A673 (cell line): ENCODE measurements at regions not wholly inside any gene's neighbourhood (a gene's known extent, or its start where the extent isn't known, plus 50 kb on each side); places are given as distances from the start of the nearest gene placed in this dataset.

ENCODE experiments used
- BruUV-seq: library from RNA; stranded (reverse); fragments of 400-500 nt; replicated peaks from 2 replicates; lab custom pipeline; 2021; lab: Mats Ljungman, UMichigan
- CTCF ChIA-PET: fragments of 300-600 bp; sonication (Branson Sonifier 250); formaldehyde crosslinking; loops from one replicate; lab custom pipeline; 2022; ENCODE audit warnings: antibody characterized with exemption; lab: Charles Lee
- POLR2A ChIA-PET: fragments of 300-600 bp; sonication (Branson Sonifier 250); formaldehyde crosslinking; loops from one replicate; lab custom pipeline; 2022; ENCODE audit warnings: antibody characterized with exemption; ENCODE audit not compliant: low non-redundant PET; lab: Charles Lee
- DNase-seq: peaks from one replicate; pipeline ENCODE4 v3.0.0-alpha.2; 2015; ENCODE audit warnings: low spot score
- H3K27ac ChIP-seq: fragments of 200-600 bp; sonication (generic); 2 replicates; pipeline ENCODE4 v1.5.1; 2016; ENCODE audit warnings: mixed run types, low read depth, mild to moderate bottlenecking, mixed read lengths, antibody characterized with exemption, low read length; ENCODE audit not compliant: poor library complexity, severe bottlenecking
- H3K27me3 ChIP-seq: fragments of 200-600 bp; sonication (generic); replicated peaks from 2 replicates; pipeline ENCODE4 v1.6.1; 2017; ENCODE audit warnings: mixed run types, low read depth, mild to moderate bottlenecking, mixed read lengths, antibody characterized with exemption, low read length; ENCODE audit not compliant: insufficient read depth, poor library complexity
- H3K36me3 ChIP-seq: fragments of 200-600 bp; sonication (generic); 2 replicates; pipeline ENCODE4 v1.6.1; 2016; ENCODE audit warnings: mixed run types, mild to moderate bottlenecking, mixed read lengths, antibody characterized with exemption, low read length; ENCODE audit not compliant: insufficient read depth, poor library complexity, severe bottlenecking
- H3K4me1 ChIP-seq: fragments of 200-600 bp; sonication (generic); 2 replicates; pipeline ENCODE4 v1.6.1; 2017; ENCODE audit warnings: mixed run types, mild to moderate bottlenecking, mixed read lengths, antibody characterized with exemption, low read length; ENCODE audit not compliant: insufficient read depth, poor library complexity, severe bottlenecking
- H3K4me3 ChIP-seq: fragments of 200-600 bp; sonication (generic); 2 replicates; pipeline ENCODE4 v1.5.1; 2016; ENCODE audit warnings: low read depth, mixed run types, mild to moderate bottlenecking, mixed read lengths, low read length; ENCODE audit not compliant: poor library complexity, severe bottlenecking
- H3K9me3 ChIP-seq: fragments of 200-600 bp; sonication (generic); 2 replicates; pipeline ENCODE4 v1.6.1; 2016; ENCODE audit warnings: mixed run types, low read depth, mild to moderate bottlenecking, mixed read lengths, antibody characterized with exemption, low read length; ENCODE audit not compliant: poor library complexity, severe bottlenecking
- EZH2 ChIP-seq: fragments of 200-600 bp; sonication (generic); IDR thresholded peaks from 2 replicates; pipeline ENCODE4 v1.6.1; 2017; ENCODE audit warnings: borderline replicate concordance, low read depth, mild to moderate bottlenecking, mixed read lengths, antibody characterized with exemption, low read length; ENCODE audit not compliant: poor library complexity, severe bottlenecking
- intact Hi-C: fragments of 100-400 bp; cut with micrococcal nuclease; formaldehyde crosslinking; loops from one replicate; pipeline ENCODE4 v1.10.0; 2022; ENCODE audit not compliant: unreplicated experiment
- TF ChIP-seq, protein P1 (sequence below): fragments of 300-800, 200-600 bp; sonication (generic); conservative IDR thresholded peaks from 2 replicates; pipeline ENCODE4 v1.5.1; 2017; ENCODE audit warnings: low read depth, mild to moderate bottlenecking, antibody characterized with exemption, low read length, moderate library complexity, mixed read lengths

DNA sequence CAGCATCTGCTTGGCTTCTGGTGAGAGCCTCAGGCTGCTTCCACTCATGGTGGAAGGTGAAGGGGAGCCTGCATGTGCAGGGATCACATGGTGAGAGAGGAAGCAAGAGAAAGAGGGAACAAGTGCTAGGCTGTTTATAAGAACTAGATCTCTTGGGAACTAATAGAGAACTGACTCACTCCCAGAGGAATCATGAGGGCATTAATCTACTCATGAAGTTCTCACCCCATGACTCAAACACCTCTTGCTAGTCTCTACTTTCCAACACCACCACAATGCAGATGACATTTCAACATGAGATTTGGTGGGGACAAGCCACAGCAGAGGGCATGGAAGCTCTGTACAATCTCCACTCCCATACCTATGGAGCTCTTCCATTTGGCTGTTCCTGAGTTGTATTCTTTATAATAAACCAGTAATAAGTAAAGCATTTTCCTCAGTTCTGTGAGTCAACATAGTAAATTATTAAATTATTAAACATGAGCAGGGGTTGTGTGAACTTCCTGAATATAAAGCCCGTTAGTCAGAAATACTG is 524.1 kb upstream of the NRSN1 start:
- Histone ChIP-seq H3K36me3 (no peaks in the 10 kb centered on the region), H3K27ac (no peak overlapping the region), H3K4me3 (no peak overlapping the region), H3K4me1 (no peaks in the 10 kb centered on the region), H3K9me3 (no peaks in the 10 kb centered on the region), H3K27me3 (no peaks in the 10 kb centered on the region)
- BruUV-seq, result no TSS peak
- DNase-seq, result no peak
- ChIA-PET CTCF (no interaction called here), POLR2A (interaction anchor here (0.6 kb wide), 1 partner anchor 98 kb away, joined by 3 read pairs; no protein-coding TSS in a partner anchor)
- TF ChIP-seq EZH2, result no peak
- TF ChIP-seq, protein P1, sequence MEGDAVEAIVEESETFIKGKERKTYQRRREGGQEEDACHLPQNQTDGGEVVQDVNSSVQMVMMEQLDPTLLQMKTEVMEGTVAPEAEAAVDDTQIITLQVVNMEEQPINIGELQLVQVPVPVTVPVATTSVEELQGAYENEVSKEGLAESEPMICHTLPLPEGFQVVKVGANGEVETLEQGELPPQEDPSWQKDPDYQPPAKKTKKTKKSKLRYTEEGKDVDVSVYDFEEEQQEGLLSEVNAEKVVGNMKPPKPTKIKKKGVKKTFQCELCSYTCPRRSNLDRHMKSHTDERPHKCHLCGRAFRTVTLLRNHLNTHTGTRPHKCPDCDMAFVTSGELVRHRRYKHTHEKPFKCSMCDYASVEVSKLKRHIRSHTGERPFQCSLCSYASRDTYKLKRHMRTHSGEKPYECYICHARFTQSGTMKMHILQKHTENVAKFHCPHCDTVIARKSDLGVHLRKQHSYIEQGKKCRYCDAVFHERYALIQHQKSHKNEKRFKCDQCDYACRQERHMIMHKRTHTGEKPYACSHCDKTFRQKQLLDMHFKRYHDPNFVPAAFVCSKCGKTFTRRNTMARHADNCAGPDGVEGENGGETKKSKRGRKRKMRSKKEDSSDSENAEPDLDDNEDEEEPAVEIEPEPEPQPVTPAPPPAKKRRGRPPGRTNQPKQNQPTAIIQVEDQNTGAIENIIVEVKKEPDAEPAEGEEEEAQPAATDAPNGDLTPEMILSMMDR, result no peak
- intact Hi-C loops, result no loop called here

DNA sequence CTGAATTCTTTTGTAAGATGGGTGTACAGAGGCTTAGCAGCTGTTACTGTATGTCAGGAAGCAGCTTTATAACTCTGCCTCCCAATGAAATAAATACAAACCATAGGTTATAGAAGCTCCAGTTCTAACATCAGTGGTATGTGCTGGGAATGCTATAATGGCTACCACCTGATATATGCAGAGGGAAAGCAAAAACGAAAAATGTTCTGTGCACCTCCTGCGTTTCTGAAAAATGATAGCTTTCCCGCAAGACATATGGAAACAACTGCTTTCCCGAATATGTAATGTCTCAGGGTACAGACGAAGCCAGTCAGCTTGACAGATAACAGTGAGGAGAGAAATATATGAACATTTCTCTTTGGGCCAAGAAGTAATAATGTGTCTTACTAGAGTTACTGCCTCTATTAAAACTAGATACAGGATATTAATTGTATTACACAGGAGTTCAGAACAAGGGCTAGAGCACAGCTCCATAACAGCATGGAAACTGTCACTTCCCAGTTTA is 517.0 kb upstream of the NRSN1 start:
- Histone ChIP-seq H3K4me1 (no peaks in the 10 kb centered on the region), H3K27ac (no peak overlapping the region), H3K9me3 (no peaks in the 10 kb centered on the region), H3K36me3 (no peaks in the 10 kb centered on the region), H3K27me3 (no peaks in the 10 kb centered on the region), H3K4me3 (no peak overlapping the region)
- DNase-seq, result no peak
- ChIA-PET POLR2A (no interaction called here), CTCF (no interaction called here)
- TF ChIP-seq, protein P1, result no peak
- TF ChIP-seq EZH2, result no peak
- intact Hi-C loops, result no loop called here
- BruUV-seq, result no TSS peak

DNA sequence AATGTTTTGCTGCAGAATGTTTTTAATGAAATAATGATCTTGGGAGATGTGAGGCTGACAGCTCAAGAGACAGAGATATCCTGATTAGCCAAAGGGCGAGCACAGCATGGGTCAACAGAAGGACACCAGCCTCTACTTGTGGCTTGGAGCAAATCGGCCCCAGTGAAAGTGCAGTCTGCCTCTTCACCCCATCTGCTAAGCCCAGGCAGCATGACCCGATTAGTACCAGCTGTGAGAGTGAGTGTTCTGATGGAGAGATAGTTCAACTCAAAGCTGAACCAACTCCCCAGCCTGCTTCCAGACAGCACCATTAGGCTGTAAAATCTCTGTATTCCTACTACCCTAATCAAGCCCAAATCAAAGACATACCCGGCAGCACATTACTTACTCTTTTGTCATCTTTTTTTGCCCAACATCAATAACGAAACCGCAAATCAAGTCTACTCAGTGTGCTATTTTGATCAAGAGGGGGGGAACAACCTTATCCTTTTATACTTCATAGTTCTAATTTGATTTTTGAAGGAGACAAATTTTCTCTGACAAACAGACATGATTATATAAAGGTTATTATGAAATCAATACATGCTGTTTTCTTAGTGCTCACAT is 514.1 kb upstream of the NRSN1 start:
- DNase-seq, result no peak
- Histone ChIP-seq H3K27ac (no peak overlapping the region), H3K4me1 (no peaks in the 10 kb centered on the region), H3K9me3 (no peaks in the 10 kb centered on the region), H3K36me3 (no peaks in the 10 kb centered on the region), H3K27me3 (no peaks in the 10 kb centered on the region), H3K4me3 (no peak overlapping the region)
- BruUV-seq, result no TSS peak
- intact Hi-C loops, result no loop called here
- POLR2A ChIA-PET, result no interaction called here
- CTCF ChIA-PET, result no interaction called here
- TF ChIP-seq, protein P1, result no peak
- no peak for TF ChIP-seq EZH2
